Islet precursor cell (in vitro differentiated cells): ENCODE measurements at regions not wholly inside any gene's neighbourhood (a gene's known extent, or its start where the extent isn't known, plus 50 kb on each side); places are given as distances from the start of the nearest gene placed in this dataset.

Experiments used
- DNase-seq: peaks from one replicate; pipeline ENCODE4 v3.0.0-alpha.2; 2018

DNA sequence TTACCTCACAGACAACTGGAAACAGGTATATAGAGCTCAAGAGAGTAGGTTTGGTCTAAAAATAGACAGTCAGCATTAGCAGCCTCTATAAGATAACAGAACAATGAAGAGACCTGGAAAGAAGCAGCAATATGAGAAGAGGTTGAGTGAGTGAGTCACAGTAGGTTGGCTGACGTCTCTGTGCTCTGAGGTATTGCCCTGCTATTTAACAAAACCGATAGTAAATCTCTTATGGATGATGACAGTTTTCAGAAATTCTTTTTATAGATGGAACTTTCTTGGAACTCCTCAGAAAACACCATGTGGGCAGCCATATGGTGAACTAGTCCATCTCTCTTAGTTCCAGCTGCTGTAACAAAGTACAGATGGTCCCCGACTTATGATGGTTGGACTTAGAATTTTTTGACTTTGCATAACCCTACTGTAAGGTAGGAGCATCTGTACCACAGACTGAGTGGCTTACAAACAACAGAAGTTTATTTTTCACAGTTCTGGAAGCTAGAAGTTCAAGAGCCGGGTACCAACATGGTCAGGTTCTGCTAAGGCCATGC is 123.5 kb downstream of the MBD2 start:
- no peak for DNase-seq

DNA sequence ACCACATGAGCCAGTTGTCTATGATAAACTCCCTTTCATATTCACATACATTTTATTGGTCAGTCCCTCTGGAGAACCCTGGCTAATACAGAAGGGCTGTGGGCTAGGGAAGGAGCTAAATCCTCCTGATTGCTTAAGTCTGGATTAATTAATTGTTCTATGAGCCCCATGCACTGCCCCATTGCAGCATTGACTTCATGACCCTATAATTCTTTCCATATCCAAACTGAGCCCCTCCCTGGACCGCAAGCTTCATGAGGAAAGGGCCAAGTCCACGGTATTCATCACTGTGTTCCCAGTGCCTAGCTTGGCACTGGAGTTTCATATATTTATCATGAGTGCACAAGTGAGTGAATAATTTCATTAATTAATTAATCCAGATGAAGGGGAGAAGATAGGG is 124.0 kb downstream of the MBD2 start:
- no peak for DNase-seq

DNA sequence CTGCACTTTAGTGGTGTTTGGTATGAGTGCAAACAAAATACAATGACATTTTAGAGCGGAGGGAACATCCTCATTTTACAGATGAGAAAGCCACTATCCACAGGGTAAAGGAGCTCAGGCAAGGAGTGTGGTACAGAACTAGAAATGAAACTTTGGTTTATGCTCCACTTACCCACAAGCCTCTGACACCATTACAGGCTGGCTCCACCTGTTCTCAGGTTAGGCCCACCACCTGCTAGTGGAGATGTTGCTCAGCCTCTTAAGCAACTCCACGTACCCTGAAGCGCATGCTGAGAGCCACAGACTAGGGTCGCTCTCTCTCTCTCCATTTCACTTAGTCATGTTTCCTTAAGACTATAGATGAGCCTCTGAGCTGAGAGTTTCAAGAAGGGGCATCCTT is 130.0 kb downstream of the MBD2 start:
- DNase-seq, result no peak

DNA sequence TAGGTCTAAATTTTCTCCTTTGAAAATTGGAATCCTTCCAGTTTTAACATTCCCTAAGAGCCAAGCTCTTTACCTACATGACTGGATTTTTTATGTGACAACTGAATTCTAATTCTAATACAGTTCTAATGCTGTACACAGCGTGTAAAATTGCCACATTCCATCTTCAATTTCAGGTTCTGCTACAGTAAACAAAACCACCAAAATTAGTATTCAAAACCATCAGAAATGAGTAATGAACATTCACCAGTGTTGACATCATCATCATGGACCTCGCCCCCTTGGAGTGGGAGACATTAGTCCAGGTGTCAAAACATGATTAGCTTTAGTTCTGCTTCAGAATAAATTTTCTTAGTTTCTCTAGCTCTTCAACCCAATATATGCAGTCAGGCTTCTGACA is 133.6 kb downstream of the MBD2 start:
- DNase-seq, result no peak

DNA sequence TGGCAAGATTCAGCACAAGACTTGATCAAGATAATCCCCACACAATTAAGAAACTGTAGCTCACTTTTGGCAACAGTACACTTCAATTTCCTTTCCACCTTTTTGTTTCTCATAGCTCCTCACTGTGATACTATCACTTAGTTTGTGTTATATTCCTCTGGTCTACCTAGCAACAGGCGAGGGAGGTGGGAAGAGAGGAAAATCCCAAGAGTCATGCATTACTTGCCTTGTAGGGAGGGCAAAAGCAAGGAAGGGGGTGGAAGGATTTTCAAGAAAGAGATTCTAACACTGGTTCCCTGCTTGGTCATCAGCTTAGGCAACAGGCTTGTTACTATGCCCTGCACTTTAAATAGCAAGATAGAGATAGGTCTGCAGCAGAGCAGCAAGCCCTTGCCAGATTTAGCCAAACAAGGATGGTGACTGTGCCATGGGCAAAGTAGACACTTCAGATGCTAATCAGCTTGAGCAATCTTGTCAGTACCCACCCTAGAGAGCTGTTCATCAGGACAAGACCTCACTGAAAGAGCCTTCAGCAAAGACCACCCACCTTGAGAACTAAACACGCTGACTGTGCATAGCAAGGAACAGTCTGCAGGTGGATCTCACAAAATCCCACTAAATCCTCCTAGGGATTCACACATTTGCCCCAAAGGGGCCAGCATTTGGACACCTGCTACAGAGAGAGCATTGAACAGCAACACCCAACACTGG is 134.6 kb downstream of the MBD2 start:
- no peak for DNase-seq

DNA sequence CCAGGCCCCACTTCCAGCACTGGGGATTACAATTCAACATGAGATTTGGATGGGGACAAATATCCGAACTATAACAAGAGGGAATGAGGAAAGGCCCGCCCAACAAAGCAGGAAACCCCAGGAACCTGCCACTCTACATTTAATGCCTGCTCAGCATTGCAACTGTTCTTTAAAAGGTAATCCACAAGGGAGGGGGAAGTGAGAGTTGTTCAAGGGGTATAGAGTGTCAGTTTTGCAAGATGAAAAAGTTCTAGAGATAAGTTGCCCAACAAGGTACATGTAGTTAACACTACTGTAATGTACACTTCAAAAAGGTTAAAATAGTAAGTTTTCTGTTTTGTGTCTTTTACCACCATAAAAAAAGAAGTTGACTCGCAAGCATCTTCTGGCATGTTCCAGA is 137.6 kb downstream of the MBD2 start:
- no peak for DNase-seq

DNA sequence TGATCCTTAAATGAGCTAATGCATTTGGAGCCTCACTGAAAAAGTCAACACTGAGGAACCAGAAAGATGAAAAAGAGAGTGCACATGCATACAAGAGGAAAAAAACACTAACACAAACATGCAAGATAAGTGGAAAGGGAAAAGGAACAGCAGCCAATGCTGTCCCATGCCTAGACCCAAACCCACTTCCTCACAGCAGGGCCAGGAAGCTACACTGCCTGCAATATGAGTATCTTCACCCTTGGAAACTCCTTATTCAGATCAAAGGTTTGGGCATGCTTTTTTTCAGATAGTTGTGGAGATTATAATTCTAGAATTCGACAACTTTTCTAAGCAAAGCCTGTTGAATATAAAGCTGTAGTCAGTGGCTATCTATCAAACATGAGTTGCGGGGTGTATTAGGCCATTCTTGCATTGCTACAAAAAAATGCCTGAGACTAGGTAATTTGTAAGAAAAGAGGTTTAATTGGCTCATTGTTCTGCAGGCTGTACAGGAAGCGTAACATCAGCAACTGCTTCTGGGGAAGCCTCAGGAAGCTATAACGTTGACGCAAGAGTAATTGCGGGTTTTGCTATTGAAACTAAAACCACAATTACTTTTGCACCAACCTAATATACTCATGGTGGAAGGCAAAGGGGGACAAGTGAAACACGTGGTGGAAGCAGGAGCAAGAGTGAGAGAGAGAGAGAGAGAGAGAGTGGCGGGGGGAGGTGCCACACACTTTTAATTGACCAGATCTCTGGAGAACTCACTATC is 138.2 kb downstream of the MBD2 start:
- DNase-seq, result no peak

DNA sequence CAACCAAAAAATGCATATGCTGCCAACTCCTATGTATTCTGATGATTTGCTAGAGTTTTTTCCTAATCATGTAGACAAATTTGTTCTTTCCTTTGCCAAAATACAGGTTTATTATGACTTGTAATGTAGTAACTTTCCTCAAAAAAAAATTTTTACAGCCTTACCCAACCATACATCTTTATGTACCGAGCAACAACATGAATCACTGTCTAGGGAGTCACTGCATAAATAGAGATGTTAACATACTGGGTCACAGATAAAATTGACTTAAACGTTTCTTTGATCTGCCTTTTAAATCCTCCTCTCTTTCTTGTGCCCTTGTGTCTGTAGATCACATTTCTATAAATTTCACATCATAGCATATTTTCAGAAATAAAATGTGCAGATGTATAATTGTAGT is 143.6 kb downstream of the MBD2 start:
- DNase-seq, result no peak

DNA sequence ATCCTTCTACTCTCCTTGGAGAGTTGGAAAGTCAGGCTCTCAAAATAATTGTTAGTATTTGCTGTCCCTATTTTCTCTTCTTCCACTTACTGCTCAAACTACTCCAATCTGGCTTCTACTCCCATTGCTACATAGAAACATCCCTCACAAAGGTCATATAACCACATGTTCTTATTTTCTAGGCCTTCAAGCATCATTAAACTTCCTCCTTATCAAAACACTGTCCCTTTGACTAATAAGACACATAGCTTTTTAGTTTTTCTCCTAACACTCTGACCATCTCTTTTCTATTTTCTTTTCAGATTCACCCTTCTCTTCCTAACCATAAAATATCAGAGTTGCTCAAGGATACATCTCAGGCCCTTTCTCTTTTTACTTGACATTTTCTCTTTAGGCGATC is 148.3 kb downstream of the MBD2 start:
- no peak for DNase-seq

DNA sequence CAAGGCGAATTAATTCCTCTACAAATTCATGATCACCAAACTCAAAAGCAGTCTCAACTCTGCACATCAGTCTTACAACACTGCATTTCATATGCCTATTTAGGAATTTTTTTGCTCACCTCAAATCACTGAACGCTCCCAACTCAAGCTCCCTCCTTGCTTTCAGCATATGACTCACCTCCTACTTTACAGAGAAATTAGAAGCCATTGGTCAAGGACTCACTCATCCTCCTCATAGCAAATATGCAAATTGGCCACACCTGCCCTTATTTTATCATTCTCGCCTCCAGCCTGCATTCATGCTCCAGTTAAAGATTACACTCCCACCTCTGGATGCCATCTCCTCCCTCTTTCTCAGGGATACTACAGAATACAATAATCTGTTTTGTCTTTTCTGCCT is 148.8 kb downstream of the MBD2 start:
- no peak for DNase-seq

DNA sequence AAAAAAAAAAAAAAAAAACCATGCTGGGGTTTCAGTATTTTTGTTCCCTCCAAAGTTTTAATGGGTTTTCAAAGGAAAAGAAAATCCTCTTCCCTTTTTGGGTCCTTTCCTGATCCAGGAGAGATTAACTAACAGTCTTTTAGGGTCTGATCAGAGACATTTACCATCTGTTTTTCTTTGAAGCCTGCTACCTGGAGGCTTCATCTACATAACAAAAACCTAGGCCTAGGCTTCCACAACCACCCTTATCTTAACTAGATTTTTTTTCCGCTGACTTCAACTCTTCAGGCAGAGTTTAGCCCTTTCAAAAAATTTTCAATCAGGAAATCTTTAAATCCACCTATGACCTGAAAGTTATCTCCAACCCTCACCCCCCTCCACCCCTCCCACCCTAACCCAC is 154.7 kb downstream of the MBD2 start:
- DNase-seq, result no peak

DNA sequence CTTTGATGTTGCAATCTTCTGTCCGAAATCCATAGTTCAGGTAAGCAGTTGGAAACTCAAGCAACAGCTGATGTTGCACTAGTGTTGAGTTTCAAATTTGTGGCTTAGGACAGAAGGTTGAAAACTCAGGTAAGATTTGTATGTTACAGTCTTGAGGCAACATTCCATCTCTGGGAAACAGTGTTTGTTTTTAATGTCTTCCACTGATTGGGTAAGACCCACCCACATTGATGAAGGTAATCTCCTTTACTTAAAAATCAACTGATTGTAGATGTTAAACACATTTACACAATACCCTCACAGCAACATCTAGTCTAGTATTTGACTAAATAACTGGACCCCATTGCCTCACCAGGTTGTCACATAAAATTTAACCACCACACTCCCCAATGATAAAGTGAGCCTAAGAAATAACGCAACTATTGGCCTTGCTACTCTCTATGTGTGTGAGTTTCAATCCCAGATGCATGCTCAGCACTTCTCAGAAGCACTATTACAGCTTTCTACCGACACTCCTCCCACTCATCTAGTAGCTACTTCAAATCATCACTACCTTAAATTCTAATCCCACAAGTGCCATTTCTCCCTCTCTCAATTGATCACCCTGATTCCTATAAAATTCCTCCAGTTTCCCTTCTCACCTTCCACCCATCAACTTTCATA is 164.0 kb downstream of the MBD2 start:
- no peak for DNase-seq

DNA sequence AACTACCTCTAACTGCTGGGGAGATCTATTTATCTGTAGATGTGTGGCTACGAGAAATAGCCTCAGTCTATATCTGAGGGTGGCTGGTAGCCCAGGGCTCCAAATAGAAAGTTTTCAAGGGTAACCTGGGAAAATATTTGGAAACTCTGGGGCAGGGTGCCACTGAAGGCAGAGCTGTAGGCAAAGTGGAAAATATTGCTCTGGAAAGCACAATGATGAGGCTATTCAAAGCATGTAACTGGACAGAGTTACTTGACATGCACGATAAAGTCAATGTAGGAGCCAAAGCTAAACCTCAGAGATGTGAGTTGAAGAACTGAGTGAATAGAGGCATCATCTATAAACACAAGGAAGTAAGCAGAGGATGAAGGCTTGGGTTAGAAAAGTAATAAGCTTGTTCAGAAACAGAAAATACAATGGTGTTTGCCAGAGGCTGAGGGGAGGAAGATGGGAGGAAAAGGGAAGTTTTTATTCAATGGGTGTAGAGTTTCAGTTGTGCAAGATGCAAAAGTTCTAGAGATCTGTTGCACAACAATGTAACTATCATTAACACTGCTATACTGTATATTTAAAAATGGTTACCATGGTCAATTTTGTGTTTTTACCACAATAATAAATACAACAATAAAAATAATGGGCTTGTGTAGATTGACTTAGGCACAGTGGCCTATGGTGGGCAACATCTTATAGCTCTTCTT is 171.6 kb downstream of the MBD2 start:
- DNase-seq, result no peak

DNA sequence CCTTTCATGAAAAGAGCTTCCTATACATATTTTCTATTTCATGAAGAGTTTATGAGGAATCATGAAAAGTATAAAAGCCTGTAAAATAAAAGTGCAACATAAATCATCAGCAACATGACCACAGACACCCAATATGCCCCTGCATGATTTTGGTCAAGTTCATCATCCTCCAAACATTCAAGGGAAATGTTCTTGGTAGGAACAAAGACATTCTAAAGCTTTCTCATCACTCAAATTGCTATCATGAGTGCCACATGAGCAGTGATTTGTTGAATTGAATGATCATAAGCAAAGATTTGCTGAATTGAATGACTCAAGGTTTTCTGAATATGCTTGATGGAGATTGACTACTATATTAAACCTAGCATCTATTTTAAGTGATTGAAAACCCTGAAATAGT is 172.2 kb downstream of the MBD2 start:
- no peak for DNase-seq

DNA sequence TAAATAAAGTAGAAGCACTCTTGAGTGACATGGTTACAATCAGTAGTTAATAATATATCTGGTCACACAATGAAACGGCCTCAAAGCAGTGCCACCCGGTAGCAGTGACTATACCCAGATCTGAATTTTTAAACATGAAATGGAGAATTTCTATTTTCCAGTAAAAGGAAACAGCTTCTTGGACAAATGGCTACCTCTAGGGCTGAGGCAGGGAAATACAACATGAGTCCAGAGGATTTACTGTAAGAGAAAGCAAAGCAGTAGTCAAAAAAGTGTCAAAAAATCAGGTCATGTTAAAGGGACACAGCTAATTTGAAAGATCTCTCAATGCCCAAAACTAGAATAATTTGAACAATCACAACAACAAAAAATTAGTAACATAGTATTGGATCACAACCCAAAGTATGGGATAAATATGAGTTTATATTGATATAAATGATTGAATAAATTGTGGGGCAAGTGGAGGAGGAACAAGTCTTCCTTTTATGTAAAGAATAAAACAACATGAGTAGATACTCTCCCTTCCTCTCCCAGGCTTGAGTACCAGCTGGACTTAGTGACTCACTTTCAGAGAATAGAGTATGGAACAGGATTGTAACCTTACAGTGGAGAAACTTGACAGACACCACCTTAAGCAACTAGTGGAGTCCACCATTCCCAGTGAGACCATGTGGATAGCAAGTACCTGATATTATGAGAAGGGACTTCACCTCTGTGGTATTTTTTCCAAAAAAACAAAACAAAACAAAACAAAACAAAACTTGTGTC is 180.8 kb downstream of the MBD2 start:
- DNase-seq, result no peak

DNA sequence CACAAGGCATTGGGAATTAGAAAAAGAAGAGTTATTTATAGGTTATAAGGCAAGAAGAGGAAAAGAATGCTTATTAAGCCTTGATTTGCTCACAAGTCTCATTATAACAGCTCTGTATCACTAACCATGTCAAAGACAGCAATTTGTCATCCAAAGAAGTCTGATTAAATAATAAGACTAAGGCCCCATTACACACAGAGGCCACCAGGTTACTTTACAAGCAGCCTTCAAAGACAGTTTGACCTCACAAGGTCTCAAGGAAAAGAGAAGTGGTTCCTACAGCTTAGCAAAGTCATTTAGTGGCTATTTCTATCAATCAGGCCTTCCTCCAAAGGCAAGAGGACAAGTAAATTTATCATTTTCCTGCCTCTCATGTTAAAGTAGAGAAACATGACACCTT is 188.5 kb downstream of the MBD2 start:
- no peak for DNase-seq

DNA sequence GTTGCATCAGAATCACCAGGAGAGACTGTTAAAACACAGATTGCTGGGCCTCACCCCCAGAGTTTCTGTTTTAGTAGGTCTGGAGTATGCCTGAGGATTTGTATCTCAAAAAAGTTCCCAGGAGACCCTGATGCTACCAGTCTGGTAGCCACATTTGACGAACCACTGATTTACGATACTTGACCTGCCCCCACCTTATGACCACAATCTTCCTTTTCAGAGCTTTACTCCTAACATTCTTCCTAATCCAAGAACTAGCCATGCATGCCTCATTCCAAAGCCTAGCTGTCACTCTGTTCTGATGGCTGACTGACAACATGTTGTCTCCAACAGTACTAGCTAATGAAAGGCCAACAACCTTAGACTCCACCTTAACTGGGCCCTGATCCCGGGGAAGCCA is 191.4 kb downstream of the MBD2 start:
- peak; percentile 54 for DNase-seq

DNA sequence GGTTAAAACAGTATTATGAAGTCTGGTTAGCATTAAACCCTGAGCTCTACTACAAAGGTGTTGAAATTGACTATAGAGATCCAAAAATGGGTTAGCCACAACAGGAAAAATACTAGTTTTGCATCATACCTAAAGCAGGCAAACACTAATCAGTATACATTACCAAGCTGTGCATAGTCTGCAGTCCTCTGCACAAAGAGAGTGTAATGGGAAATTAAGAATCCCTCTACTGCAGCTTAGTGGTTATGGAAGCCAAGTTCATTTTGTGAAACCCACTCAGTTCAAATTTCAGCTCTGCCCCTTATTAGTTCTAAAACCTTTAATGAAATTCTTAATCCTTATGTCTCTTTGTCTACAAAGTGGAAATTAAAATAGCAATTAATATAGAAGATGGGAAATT is 192.1 kb downstream of the MBD2 start:
- DNase-seq, result no peak

DNA sequence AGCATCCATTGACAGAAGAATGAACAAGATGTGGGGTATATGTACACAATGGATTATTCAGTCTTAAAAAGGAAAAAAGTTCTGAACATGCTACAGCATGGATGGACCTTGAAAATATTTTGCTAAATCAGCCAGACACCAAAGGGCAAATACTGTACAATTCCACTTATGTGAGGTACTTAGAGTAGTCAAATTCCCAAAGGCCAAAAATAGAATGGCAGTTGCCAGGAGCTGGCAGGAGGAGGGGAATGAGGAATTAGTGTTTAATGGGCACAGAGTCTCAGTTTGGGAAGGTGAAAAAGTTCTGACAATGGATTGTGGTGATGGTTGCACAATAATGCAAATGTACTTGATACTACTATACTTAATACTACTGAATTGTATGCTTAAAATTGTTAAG is 193.2 kb downstream of the MBD2 start:
- DNase-seq, result no peak

DNA sequence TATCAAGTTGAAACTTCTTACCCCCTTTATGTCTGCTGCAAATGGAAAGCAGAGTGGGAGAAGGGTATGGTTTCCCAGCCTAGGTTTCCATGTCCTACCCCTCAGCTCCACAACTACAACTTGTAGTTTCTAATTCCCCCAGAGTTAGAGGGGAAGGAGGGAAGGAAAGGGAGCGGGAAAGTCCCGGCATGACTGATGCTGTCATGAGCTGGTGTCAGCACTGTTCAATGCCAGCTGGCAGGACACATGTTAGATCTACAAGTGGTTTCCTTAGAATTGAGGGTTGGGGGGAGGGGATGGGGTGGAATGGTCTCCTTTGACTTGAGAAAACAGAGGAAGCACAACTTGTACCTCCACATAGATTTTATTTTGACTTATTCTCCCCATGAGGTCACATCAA is 194.0 kb downstream of the MBD2 start:
- DNase-seq, result no peak

DNA sequence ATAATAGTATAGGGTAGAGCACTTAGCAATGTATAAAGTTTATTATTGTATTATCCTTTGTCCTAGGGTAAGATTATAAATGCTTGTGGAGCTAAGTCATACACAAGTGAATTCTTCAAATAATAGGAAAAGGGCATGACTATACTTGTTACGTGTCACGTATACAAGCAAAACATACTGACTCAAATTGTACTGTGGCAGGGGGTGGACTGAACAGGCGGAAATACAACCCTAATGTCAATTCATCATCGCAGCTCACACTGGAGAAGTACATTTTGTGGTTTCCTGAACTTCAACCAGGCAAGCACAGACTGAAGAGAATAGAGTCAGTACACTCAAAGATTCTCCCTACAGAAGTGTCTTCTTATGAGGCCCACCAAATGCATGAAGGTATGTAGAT is 201.0 kb downstream of the MBD2 start:
- DNase-seq, result no peak

DNA sequence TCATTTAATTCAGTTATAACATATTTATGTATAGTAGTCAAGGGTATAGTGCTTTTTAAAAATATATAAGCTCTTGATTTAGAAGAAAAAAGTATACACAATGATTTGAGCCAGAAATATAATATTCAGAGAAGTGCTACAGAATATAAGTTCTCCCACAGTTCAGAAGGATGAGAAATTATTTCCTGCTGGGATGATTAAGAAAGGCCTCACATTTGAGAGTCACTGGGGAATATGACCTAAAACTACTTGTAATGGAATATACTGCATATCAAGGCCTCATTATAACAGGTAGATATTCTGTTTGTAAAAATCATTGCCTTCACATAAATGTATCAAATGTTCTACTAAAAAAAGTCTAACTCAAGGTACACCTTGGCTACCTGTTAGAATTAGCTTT is 203.5 kb downstream of the MBD2 start:
- no peak for DNase-seq
